GM12878 (cell line): ENCODE measurements at regions not wholly inside any gene's neighbourhood (a gene's known extent, or its start where the extent isn't known, plus 50 kb on each side); places are given as distances from the start of the nearest gene placed in this dataset.
"Not testable (repeated sequence)": the region's sequence is repeated elsewhere in the genome, so short reads cannot be mapped to it uniquely, and the experiment has no call there.

Experiments
- ATAC-seq: fragments of 200-7000 bp; cut with Tn5 transposase; 3 replicates; pipeline ENCODE4 v1.9.1; 2020; ENCODE audit warnings: mild to moderate bottlenecking, moderate library complexity
- BruUV-seq: library from RNA; stranded (reverse); fragments of 400-500 nt; replicated peaks from 2 replicates; lab custom pipeline; 2021; lab: Mats Ljungman, UMichigan
- CTCF ChIA-PET: fragments of 300-600 bp; sonication (Branson Sonifier 250); formaldehyde crosslinking; extraction: SDS; loops from one replicate; lab custom pipeline; 2021; ENCODE audit warnings: inconsistent platforms; lab: Yijun Ruan, JAX
- POLR2A ChIA-PET: fragments of 350-600 bp; formaldehyde crosslinking; extraction: SDS; loops from one replicate; lab custom pipeline; 2021; ENCODE audit warnings: inconsistent platforms; lab: Charles Lee
- RAD21 ChIA-PET: fragments of 300-600 bp; sonication (Branson Sonifier 250); formaldehyde crosslinking; loops from one replicate; lab custom pipeline; 2023; ENCODE audit warnings: antibody characterized with exemption; ENCODE audit not compliant: unreplicated experiment; lab: Charles Lee
- SMC1A ChIA-PET: fragments of 300-600 bp; sonication (Branson Sonifier 250); formaldehyde crosslinking; loops from one replicate; lab custom pipeline; 2023; ENCODE audit not compliant: unreplicated experiment, uncharacterized antibody; lab: Charles Lee
- DNase-seq: peaks from one replicate; pipeline ENCODE4 v3.0.0-alpha.2; 2011; ENCODE audit warnings: low read depth, low spot score
- FAIRE-seq: peaks from 3 replicates; lab custom pipeline; 2011; peaks lifted over from hg19 to GRCh38; lab: Jason Lieb, UNC
- H2AFZ ChIP-seq: 2 replicates; pipeline ENCODE4 v1.6.0; 2011; ENCODE audit warnings: low read depth, low read length, control low read depth; ENCODE audit not compliant: control insufficient read depth
- H3K27ac ChIP-seq: 2 replicates; pipeline ENCODE4 v1.5.1; 2011; ENCODE audit warnings: control low read depth; ENCODE audit not compliant: control insufficient read depth, insufficient read depth
- H3K27me3 ChIP-seq, 2 experiments: replicated peaks in 1 of 2; 2 replicates each; pipeline versions ENCODE4 v1.6.0 to v1.6.1; 2011; ENCODE audit warnings: low read length in 1 of 2; ENCODE audit not compliant: control insufficient read depth in 2 of 2, insufficient read depth in 2 of 2
- H3K36me3 ChIP-seq, 2 experiments: 2 replicates each; pipeline ENCODE4 v1.5.1; 2011; ENCODE audit warnings: low read length in 1 of 2; ENCODE audit not compliant: control insufficient read depth in 2 of 2, insufficient read depth in 2 of 2
- H3K4me1 ChIP-seq: 2 replicates; pipeline ENCODE4 v1.6.1; 2011; ENCODE audit warnings: mild to moderate bottlenecking, low read length, moderate library complexity, mixed read lengths; ENCODE audit not compliant: control insufficient read depth, insufficient read depth
- H3K4me2 ChIP-seq: 2 replicates; pipeline ENCODE4 v1.6.0; 2011; ENCODE audit warnings: control low read depth; ENCODE audit not compliant: control insufficient read depth, insufficient read depth
- H3K4me3 ChIP-seq: fragments of 200-600 bp; sonication (generic); 2 replicates; pipeline ENCODE4 v1.5.1; 2016
- H3K79me2 ChIP-seq: 2 replicates; pipeline ENCODE4 v1.6.0; 2011; ENCODE audit warnings: low read length; ENCODE audit not compliant: control insufficient read depth, insufficient read depth
- H3K9ac ChIP-seq: 2 replicates; pipeline ENCODE4 v1.8.0; 2011; ENCODE audit warnings: low read length, control low read depth, mixed read lengths; ENCODE audit not compliant: control insufficient read depth, insufficient read depth
- H3K9me3 ChIP-seq: replicated peaks from 3 replicates; pipeline ENCODE4 v1.5.1; 2011; ENCODE audit warnings: mild to moderate bottlenecking, low read length; ENCODE audit not compliant: control insufficient read depth, insufficient read depth
- H4K20me1 ChIP-seq: 2 replicates; pipeline ENCODE4 v1.6.0; 2011; ENCODE audit not compliant: control insufficient read depth, insufficient read depth
- WGBS: methylation state at CpG from one replicate; pipeline ENCODE4 v1.1.6; 2016; ENCODE audit warnings: low lambda C conversion rate; ENCODE audit not compliant: insufficient replicate concordance, insufficient coverage; ENCODE audit errors: missing lambda C conversion rate; 5-methylcytosine and 5-hydroxymethylcytosine counted together
- in situ Hi-C: fragments of 300-500 bp; cut with MboI; formaldehyde crosslinking; loops from 9 replicates; pipeline ENCODE4 v1.14.3; 2018; ENCODE audit warnings: mixed read lengths
- intact Hi-C: fragments of 100-400 bp; cut with micrococcal nuclease; formaldehyde crosslinking; loops from one replicate; pipeline ENCODE4 v1.14.2; 2022; ENCODE audit not compliant: unreplicated experiment

DNA sequence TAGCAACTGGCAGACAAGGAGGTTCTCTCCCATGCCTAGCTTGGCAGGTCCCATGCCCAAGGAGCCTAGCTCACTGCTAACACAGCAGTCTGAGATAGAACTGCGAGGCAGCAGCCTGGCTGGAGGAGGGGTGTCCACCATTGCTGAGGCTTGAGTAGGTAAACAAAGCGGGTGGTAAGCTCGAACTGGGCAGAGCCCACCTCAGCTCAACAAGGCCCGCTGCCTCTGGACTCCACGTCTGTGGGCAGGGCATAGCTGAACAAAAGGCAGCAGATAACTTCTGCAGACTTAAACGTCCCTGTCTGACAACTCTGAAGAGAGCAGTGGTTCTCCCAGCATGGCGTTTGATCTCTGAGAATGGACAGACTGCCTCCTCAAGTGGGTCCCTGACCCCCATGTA, 682.4 kb downstream of the DACH1 start:
- H3K9me3 ChIP-seq, H3K36me3 ChIP-seq, in situ Hi-C loops, CTCF ChIA-PET, H3K27me3 ChIP-seq, H3K4me1 ChIP-seq, H3K4me3 ChIP-seq, DNase-seq, H3K79me2 ChIP-seq, H3K27ac ChIP-seq, H2AFZ ChIP-seq, BruUV-seq, intact Hi-C loops, SMC1A ChIA-PET, H3K4me2 ChIP-seq, ATAC-seq, POLR2A ChIA-PET, H4K20me1 ChIP-seq, RAD21 ChIA-PET, FAIRE-seq, H3K9ac ChIP-seq: not testable (repeated sequence)
- 12% methylated on average over 7 of the region's 7 CpGs for WGBS

DNA sequence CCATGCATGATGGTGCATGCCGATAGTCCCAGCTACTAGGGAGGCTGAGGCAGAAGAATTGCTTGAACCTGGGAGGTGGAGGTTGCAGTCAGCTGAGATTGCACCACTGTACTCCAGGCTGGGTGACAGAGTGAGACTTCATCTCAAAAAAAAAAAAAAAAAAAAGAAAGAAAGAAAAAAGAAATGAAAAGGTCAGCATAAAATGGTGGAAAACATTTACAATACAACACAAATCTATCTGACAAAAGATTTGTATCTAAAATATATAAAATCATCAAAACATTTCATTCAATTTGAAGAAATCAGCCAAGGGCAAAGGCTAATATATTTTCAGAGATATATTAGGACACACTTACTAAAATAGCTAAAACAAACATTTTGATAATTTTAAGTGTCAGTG, 683.7 kb downstream of the DACH1 start:
- FAIRE-seq, CTCF ChIA-PET, ATAC-seq: not testable (repeated sequence)

More for the DNA sequence above, 683.7 kb downstream of the DACH1 start:
- H3K27ac ChIP-seq, H3K4me3 ChIP-seq, intact Hi-C loops, H3K4me1 ChIP-seq, H4K20me1 ChIP-seq, H3K79me2 ChIP-seq, H3K9ac ChIP-seq, H2AFZ ChIP-seq, H3K9me3 ChIP-seq, RAD21 ChIA-PET, in situ Hi-C loops, H3K36me3 ChIP-seq, BruUV-seq, H3K27me3 ChIP-seq, H3K4me2 ChIP-seq, DNase-seq: not testable (repeated sequence)
- ChIA-PET POLR2A (interaction anchor here (0.6 to 0.7 kb wide), 2 partner anchors 38 to 746 kb away, joined by 3 to 4 read pairs; no protein-coding TSS in a partner anchor), SMC1A (interaction anchor here (0.6 kb wide), 1 partner anchor 1180 kb away, joined by 4 read pairs; no protein-coding TSS in a partner anchor)
- WGBS = 29% methylated on average over 1 of the region's 1 CpG
